SKM-1 treated with dmso at 0.1 percent for 144 hours (cell line): ENCODE measurements at regions not wholly inside any gene's neighbourhood (a gene's known extent, or its start where the extent isn't known, plus 50 kb on each side); places are given as distances from the start of the nearest gene placed in this dataset.

Source experiments
- DNase-seq: peaks from one replicate; lab custom pipeline; 2025; ENCODE audit not compliant: unreplicated experiment; lab: John Stamatoyannopoulos, UW

DNA sequence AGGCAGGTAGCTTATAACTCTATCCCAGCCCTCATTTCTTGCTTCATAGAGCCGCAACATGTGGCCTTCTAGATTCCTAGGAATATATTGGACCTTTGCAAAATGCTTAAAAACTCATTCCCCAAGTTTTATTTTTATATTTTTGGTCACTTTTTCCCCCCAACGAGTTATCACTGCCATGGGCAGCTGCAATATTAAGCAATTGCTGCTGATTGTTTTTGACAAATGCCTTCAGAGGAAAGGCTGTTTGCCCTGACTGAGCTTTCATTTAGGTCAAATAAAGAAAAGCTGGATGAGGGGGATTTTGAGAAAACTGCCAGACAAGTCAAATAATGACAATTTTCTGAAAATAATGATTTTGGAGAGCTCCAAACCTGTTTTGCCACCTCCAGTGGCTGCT lies 976.9 kb upstream of the MBL2 start:
- no peak for DNase-seq

DNA sequence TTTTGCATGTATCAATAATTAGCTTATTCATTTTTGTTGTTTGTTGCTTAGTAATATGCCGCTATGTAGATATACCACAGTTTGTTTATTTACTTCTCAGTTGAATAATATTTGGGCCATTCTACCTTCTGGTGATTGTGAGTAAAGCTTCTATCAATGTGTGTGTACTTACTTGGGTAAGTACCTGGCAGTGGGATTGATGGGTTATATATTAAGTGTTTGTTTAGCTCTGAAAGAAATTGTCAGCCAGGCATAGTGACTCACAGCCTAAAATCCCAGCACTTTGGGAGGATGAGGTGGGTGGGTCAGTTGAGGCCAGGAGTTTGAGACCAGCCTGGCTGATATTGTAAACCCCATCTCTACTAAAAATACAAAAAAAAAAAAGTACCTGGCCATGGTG lies 975.7 kb upstream of the MBL2 start:
- DNase-seq: no peak

DNA sequence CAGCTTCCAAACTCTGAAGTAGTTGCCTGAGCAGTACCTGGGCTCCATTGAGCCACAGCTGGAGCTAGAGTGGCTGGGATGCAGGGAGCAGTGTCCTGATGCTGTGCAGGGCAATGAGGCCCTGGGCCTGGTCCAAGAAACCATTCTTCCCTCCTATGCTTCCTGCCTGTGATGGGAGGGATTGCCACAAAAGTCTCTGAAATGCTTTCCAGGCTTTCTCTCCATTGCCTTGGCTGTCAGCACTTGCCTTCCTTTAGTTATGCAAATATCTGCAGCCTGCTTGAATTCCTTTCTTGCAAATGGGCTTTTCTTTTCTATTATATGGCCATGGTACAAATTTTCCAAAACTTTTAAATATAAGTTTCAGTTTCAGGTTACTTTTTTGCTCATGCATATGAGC lies 972.2 kb upstream of the MBL2 start:
- DNase-seq: no peak

DNA sequence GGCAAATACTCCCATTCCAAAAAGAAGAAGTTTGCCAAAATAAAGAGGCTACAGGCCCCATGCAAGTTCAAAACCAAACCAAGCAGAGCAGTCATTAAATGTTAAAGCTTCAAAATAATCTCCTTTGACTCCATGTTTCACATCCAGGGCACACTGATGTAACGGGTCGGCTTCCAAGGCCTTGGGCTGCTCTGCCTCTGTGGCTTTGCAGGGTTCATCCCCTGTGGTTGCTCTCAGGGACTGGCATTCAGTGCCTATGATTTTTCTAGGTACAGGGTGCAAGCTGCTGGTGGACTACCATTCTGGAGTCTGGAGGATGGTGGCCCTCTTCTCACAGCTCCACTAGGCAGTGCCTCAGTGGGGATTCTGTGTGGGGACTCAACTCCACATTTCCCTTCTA lies 971.6 kb upstream of the MBL2 start:
- DNase-seq: no peak

DNA sequence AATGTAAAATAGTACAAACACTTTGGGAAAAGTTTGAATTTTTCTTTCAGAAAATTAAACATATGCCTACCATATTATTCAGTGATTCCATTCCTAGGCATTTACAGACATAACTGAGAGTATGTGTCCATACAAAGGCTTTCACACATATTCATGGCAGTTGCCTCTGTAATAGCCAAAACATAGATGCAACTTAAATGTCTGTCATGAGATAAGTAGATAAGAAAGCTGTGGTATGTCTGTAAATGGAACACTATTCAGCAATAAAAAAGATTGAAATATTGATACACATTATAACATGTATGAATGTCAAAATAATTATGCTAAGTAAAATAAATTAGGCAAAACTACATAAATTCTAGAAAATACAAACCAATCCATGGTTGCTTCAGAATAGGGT lies 964.5 kb upstream of the MBL2 start:
- no peak for DNase-seq

DNA sequence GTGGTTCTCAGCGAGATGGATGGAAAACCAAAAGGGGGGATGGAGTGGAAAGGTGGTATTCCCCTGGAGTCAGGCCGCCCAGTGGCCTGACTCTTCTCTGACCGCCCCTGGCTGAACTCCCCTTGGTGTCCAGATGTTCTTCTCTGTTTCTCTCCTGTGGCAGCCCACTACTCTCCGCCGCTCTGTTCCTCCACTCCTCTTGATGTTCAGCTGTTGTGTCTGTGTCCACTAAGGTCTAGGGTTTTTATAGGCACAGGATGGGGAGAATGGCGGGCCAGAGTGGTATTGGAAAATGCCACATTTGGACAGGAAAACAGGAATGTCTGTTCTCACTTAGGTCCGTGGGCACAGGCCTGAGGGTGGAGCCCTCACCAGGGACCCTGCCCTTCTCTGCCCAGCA lies 954.3 kb upstream of the MBL2 start:
- no peak for DNase-seq

DNA sequence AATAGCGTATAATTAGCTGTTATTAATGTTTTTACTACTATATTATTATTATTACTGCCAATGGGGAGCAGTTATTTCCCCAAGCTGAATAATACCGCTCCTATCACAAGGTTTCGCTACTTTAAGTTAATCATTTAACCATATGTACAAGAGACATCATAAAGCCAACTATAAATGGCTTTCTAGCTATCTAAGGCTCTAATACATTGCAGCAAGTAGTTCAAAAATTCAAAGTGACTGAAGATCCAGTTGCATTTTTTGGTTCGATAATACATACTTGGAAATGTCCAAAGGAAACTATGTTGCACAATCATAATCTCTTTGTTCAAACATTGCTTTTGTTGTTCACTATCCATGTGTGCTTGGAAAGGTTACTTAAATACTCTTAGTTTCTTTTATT lies 952.0 kb upstream of the MBL2 start:
- no peak for DNase-seq

DNA sequence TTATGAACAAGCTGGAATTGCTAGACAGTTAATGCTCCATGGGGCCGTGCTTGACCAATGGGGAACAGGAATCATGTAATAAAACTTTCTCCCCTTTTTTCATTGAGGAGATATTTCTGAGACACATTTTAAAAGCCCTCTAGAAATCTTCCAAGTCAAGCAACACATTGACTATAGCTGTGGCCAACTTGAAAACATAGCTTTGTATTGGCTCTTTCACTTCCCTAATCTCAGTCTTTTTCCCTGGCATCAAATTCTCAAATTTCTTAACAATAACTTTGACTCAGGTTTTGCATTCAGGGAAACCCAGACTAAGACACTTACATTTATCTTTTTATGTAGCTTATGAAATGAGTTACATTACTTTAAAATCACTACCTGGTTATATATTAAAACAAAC lies 947.1 kb upstream of the MBL2 start:
- DNase-seq: no peak

DNA sequence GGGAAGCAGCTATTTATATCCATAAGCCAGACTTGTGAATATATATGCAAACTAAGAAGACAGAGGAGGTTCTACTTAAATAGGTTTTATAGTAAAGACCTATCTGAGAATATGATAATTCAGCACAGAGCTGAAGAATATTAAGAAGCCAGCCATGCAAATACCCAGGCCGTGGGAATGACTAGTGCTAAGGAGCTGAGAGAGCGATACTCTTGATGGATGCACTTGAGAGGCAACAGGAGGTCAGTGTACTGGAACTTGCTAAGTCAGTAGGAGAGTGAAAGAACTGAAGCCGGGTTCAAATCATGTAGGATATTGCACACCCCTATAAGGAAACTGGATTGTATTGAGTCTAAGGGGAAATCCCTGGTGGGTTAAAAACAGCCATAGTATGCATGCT lies 943.6 kb upstream of the MBL2 start:
- no peak for DNase-seq

DNA sequence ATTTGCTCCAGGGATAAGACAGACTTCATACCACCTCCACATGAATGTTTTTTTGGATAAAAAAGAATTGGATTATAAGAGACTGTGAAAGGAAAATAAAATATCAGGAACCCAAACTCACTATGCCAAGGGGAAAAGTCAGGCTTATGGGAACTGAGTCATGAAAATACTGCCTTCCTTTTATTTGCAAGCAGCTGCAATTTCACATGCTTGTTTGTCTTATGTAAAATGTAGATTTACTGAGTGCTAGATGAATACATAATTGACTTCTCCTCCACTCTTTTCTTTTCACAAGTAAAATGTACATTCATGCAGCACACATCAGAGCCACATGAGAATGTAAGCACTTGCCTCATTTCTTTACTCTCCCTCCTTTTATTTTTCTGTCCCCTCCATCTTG lies 940.8 kb upstream of the MBL2 start:
- no peak for DNase-seq

DNA sequence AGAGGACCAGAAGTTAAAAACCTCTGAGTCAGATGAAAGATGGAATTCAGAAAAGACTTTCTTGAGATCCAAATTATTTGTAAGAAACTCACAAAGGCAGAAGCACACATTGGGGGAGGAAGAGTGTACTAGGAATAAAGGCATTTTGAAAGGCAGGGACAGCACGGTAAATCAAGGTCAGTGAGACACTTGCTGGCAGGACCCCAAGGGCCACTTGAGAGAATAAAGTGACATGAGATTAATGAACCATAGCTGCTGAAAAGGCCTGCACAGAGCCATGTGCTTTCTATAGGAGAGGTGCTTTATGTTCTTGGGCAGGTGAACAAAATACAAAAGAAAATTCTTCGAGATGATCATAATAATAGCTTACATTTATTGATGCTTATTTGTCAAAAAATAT lies 929.9 kb upstream of the MBL2 start:
- no peak for DNase-seq

DNA sequence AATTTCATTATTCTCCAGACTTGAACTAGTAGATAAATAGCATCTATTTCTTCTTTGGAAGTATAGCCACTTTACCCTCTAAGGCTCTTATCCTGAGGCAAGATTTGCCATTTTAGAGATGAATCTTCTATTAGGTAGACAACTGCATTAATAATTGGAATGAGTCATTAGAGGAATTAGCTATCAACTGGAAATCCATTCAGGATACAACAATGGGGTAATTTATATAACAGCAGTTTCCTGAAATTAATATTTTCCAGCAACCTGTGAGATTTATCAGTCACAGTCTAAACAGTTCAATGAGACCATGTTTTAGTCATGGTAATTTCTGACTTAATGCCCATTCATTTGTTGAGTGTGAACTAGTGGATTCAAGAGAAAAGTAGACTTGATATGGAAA lies 928.6 kb upstream of the MBL2 start:
- no peak for DNase-seq

DNA sequence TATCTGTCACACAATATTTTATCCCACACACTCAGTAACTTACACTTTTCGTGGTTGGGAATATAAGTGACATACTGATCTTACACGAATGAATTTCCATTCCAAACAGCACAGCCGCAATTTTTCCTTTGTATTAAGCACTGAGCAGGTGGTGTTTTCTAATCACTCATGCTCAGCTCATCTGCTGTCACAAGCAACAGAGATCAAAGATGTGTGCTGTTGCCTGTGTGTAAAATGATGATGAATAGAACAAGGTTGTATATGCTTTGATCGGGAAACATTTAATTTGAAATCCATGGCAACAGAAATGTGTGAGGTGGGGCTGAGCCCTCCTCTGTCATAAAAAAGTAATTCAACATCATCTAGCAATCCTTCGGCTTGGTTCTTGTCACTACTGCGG lies 927.7 kb upstream of the MBL2 start:
- no peak for DNase-seq

DNA sequence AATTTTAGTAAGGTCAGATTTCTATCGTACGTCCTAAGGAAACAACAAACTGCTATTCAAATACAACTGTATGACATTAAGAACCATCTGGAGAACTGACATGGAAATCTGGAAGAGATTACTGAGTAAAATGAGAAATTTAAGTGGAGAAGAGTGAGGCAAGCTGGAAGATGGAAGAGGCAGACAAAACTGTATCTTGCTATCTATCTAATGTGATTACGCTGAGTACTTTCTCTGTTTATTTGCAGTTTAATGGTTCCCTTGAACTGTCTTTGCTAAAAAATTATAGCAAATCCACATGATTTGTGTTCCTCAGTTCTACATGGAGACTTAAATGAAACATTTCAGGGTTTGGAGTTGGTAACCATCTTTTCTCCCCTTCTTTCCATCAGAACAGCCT lies 927.1 kb upstream of the MBL2 start:
- no peak for DNase-seq

DNA sequence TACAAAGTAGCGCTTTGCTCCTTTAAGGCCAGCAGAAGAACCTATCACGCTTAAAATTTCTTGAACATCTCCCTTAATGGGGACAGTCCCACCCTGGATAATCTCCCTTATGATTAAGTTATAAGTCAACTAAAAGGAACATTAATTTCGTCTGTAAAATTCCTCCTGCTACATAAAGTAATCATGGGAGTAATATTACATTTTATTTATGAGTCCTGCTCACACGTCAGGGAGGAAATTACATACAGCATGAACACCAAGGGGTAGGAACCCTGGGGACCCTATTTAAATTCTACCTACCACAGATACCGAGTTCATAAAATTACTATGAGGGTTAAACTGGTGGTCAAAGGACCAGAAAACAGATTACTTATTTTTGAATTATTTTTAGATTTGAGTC lies 926.6 kb upstream of the MBL2 start:
- DNase-seq: no peak

DNA sequence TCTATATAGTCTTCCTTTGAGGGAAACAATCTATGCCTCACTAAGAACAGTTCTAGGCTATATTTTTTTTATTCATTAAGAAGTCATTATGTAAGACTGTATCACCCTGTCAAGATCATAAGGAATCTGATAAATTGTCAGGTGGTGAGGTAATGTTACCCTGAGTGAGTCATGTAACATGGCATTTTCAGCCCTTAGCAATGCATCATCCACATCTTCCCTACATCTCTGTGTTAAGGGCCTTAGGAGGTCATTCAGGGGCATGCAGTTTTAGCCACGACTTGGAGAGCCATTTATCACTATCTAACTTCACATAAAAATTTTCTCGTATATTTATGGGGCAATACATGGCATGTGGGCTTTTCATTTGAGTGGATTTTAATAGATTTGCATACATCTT lies 924.5 kb upstream of the MBL2 start:
- no peak for DNase-seq

DNA sequence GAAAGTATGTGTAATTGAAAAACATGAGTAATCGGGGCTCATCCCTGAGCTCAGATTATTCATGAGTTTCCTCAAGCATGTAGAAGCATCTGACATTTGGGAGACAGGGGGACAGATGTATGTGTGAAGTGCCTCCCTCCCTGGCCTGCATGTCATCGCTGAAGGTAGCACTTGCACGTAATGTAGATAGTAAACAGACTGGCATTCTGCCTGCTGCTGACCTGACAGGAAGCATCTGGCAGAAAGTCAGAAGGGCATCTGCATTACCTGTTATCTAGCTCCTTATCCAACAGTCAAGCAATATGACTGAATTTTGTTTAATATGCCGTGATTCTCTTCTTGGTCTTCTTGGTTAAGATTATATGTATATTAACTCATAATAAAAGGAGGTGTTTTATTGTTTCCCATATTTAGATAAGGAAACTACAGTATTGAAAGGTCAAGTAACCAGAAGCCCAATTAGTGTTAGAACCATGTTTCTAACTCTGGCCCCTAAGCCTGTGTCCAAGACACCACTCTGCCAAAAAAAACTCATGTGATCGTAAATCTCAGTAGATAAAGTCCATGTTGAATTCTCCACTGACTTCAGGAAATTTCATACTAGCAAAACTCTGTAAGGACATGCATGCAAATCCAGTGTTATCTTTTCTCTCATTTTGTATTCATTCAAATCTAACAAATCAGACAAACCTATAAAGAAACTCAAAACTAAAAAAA lies 918.1 kb upstream of the MBL2 start:
- no peak for DNase-seq

DNA sequence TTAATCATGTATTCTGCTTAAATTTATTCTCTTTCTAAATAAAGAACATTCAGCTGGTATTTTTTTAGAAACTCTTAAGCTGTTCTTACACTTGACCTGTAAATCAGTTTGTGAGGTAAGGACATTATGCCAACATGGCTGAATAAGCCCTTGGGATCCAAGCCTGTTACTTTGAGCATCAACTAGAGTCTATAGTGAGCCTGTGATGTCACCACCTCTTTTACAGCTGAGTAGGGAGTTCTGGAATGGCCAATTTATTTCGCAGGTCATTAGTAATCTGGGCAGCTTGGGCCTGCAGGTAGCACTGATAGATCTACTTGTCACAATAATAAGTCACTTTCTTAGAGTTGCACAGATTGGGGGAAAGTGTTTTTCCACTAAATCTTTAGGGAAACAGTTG lies 915.2 kb upstream of the MBL2 start:
- DNase-seq: no peak

DNA sequence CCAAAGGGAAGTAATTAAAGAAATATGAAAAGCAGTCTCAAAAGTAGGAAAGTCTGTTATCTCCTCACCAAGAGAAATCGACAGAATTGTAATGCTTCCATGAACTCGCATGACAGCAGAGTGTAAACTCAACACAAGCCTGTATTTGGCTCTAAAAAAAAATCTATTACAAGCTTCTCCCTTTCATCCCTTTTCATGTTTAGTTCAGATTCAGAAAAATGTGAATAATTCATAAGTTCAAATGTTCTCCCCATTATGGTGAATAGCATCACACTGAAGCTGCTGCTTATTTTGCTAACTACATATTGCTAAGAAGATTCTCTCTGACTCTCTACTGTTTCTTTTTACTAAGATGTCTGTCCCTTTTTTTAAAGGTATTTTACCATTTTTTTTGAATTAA lies 910.3 kb upstream of the MBL2 start:
- no peak for DNase-seq

DNA sequence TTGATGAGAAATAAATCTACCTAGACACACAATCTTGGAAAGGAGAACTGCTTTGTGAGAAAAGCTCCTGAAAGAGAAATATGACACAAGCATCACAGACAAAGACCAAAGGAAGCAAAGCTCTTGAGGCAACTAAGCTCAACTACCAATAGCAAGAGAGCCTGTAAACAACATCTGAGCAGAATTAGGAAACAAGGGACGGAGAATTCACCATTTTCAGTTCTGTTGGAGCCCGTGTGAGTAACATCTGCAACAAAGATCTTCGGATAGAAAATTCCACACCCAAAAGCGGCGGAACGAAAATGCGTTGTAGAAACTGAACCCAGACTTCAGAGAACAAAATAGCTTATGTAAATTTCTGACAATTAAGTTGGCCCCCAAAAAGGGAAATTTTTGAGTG lies 909.9 kb upstream of the MBL2 start:
- no peak for DNase-seq

DNA sequence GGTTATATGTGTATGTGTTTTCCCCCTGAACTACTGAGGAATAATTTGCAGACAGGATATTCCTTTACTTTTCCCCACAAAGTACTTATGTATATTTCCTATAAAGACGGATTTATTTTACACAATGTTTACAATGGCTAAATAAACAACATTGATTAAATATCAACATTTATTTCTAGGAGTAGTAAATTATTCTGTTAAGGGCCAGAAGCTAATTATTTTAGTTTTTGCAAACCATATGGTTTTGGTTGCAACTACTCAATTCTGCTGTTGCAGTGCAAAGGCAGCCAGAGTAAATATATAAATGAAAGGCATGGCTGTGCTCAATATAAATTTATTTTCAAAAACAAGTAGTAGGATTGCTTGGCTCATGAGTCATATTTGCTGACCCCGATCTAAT lies 907.1 kb upstream of the MBL2 start:
- no peak for DNase-seq

DNA sequence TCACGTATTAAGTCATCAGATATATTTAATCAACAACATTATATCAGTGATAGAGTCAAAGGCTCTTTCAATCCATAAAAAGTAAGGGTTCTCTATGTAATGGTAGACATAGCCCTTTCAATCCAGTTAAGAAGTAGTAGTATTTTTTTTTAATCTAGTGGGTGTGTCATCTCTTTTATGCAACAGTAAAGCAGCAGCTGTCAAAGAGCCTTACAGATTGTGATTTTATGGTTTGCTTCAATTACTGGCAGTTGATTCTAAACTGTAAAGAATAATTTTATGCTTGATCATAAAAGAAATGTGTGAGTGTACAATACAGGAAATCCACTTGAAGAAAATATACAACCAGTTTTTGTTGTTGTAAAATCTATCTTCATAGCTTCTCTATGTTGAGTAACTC lies 902.6 kb upstream of the MBL2 start:
- no peak for DNase-seq

DNA sequence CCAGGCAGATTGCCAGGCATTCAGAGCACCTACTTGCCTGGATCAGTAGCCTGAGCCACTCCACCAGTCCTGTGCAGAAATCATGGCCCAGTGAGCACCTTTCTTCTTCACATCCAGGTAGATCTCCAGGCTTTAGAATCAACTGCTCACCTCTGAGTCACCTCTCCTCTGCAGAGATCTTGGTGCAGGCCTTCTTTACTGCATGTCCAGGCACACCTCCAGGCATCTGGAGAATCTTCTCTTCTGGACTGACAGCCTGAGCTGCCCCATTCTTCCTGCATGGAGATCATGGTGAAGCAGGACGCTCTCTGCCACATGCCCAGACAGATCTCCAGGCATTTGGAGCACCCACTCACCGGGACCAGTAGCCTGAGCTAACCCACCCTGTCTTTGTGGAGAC lies 894.5 kb upstream of the MBL2 start:
- DNase-seq: no peak
